Gastrocnemius medialis (tissue), 4 donors: ENCODE measurements at regions not wholly inside any gene's neighbourhood (a gene's known extent, or its start where the extent isn't known, plus 50 kb on each side); places are given as distances from the start of the nearest gene placed in this dataset.

ENCODE experiments used
- CTCF ChIP-seq, 5 experiments: fragments of 450-650 bp in 3 of 5; fragments of 200-600 bp in 2 of 5; sonication (generic) in 2 of 5; IDR thresholded peaks in 4 of 5; conservative IDR thresholded peaks in 1 of 5; 1 replicate in 4 of 5; 2 replicates in 1 of 5; pipeline ENCODE4 v1.5.1; 2016 to 2019; ENCODE audit warnings: antibody characterized with exemption in 5 of 5, mild to moderate bottlenecking in 3 of 5, moderate library complexity in 3 of 5
- POLR2A ChIP-seq, 2 donors: fragments of 450-650 bp; IDR thresholded peaks; one replicate each; pipeline ENCODE4 v1.6.1; 2017; ENCODE audit warnings: antibody characterized with exemption in 2 of 2, mild to moderate bottlenecking in 2 of 2, moderate library complexity in 2 of 2

- TF ChIP-seq CTCF (IDR thresholded peaks at IDR 0.05 in 4 of 5, conservative IDR thresholded peaks at IDR 0.05 in 1 of 5) (no peak), POLR2A (IDR thresholded peaks at IDR 0.05) (no peak)
Observed at GRCh38 chr3:182390421-182390820, 402.9 kb upstream of the ATP11B start.
